HCT116 (cell line): ENCODE measurements at regions not wholly inside any gene's neighbourhood (a gene's known extent, or its start where the extent isn't known, plus 50 kb on each side); places are given as distances from the start of the nearest gene placed in this dataset.

Source experiments
- ATAC-seq: fragments of 200-7000 bp; cut with Tn5 transposase; 2 replicates; pipeline ENCODE4 v1.9.1; 2020; ENCODE audit warnings: mild to moderate bottlenecking, moderate library complexity
- BruUV-seq: library from RNA; stranded (reverse); fragments of 400-500 nt; replicated peaks from 2 replicates; lab custom pipeline; 2021; lab: Mats Ljungman, UMichigan
- CTCF ChIA-PET: fragments of 300-600 bp; sonication (Branson Sonifier 250); formaldehyde crosslinking; loops from one replicate; lab custom pipeline; 2021; ENCODE audit warnings: antibody characterized with exemption; lab: Charles Lee
- POLR2A ChIA-PET: fragments of 300-600, 350-600 bp; sonication (Branson Sonifier 250); formaldehyde crosslinking; loops from one replicate; lab custom pipeline; 2021; ENCODE audit warnings: antibody characterized with exemption; lab: Charles Lee
- RAD21 ChIA-PET, 2 experiments: fragments of 300-600 bp; sonication (Branson Sonifier 250); formaldehyde crosslinking; loops; one replicate each; lab custom pipeline; 2023; ENCODE audit warnings: low total read pairs in 2 of 2; ENCODE audit not compliant: uncharacterized antibody in 2 of 2, unreplicated experiment in 2 of 2, low non-redundant PET in 1 of 2; lab: Charles Lee
- DNase-seq: peaks from one replicate; pipeline ENCODE4 v3.0.0-alpha.2; 2010; ENCODE audit warnings: low read depth, low spot score
- H2AFZ ChIP-seq: fragments of 200-600 bp; shearing (Covaris generic), sonication (generic); 2 replicates; pipeline ENCODE4 v1.6.1; 2017; ENCODE audit warnings: low read depth, mixed run types, mixed read lengths, antibody characterized with exemption, low read length; ENCODE audit not compliant: poor library complexity, severe bottlenecking
- H3K27ac ChIP-seq: 2 replicates; pipeline ENCODE4 v1.5.1; 2012; ENCODE audit warnings: low read depth, low read length
- H3K27me3 ChIP-seq: fragments of 200-600 bp; sonication (generic); 2 replicates; pipeline ENCODE4 v1.6.1; 2016; ENCODE audit warnings: mixed run types, low read length, mixed read lengths; ENCODE audit not compliant: insufficient read depth
- H3K36me3 ChIP-seq, 2 experiments: fragments of 200-500 bp in 1 of 2; fragments of 200-600 bp in 1 of 2; sonication (Bioruptor generic) in 1 of 2; sonication (generic) in 1 of 2; 2 replicates each; pipeline versions ENCODE4 v1.5.1 to v1.6.1; 2014 to 2016; ENCODE audit warnings: low read length in 2 of 2, inconsistent platforms in 1 of 2, mixed read lengths in 1 of 2, mixed run types in 1 of 2; ENCODE audit not compliant: insufficient read depth in 2 of 2, control insufficient read depth in 1 of 2
- H3K4me1 ChIP-seq, 2 experiments: fragments of 200-600 bp in 1 of 2; sonication (generic) in 1 of 2; 2 replicates each; pipeline versions ENCODE4 v1.5.1 to v1.6.1; 2012 to 2017; ENCODE audit warnings: low read length in 2 of 2, inconsistent platforms in 1 of 2, mild to moderate bottlenecking in 1 of 2, mixed read lengths in 1 of 2, mixed run types in 1 of 2, moderate library complexity in 1 of 2; ENCODE audit not compliant: insufficient read depth in 2 of 2, control insufficient read depth in 1 of 2
- H3K4me2 ChIP-seq: fragments of 200-600 bp; sonication (generic); 2 replicates; pipeline ENCODE4 v1.6.1; 2017; ENCODE audit warnings: mixed run types, low read length, mixed read lengths
- H3K4me3 ChIP-seq, 2 experiments: fragments of 200-600 bp in 1 of 2; sonication (generic) in 1 of 2; replicated peaks in 1 of 2; 2 replicates each; pipeline ENCODE4 v1.5.1; 2011 to 2016; ENCODE audit warnings: low read length in 2 of 2, control low read depth in 1 of 2, low read depth in 1 of 2, mild to moderate bottlenecking in 1 of 2, mixed read lengths in 1 of 2, mixed run types in 1 of 2
- H3K79me2 ChIP-seq: fragments of 200-600 bp; sonication (generic); 2 replicates; pipeline ENCODE4 v1.6.1; 2017; ENCODE audit warnings: mild to moderate bottlenecking, mixed run types, low read length, moderate library complexity, mixed read lengths; ENCODE audit not compliant: insufficient read depth
- H3K9ac ChIP-seq: fragments of 200-600 bp; sonication (generic); 2 replicates; pipeline ENCODE4 v1.6.1; 2016; ENCODE audit warnings: low read length, mixed read lengths
- H3K9me2 ChIP-seq: fragments of 200-600 bp; sonication (generic), shearing (Covaris generic); 2 replicates; pipeline ENCODE4 v1.6.1; 2017; ENCODE audit warnings: mixed run types, mild to moderate bottlenecking, moderate library complexity; ENCODE audit not compliant: insufficient read depth
- H3K9me3 ChIP-seq, 2 experiments: fragments of 200-500 bp in 1 of 2; fragments of 200-600 bp in 1 of 2; sonication (Bioruptor generic) in 1 of 2; sonication (generic) in 1 of 2; 2 replicates each; pipeline ENCODE4 v1.6.1; 2014 to 2017; ENCODE audit warnings: low read length in 2 of 2, mixed read lengths in 2 of 2, inconsistent platforms in 1 of 2, low read depth in 1 of 2, mild to moderate bottlenecking in 1 of 2, mixed run types in 1 of 2, moderate library complexity in 1 of 2; ENCODE audit not compliant: control insufficient read depth in 1 of 2, insufficient read depth in 1 of 2
- H4K20me1 ChIP-seq: fragments of 200-600 bp; sonication (generic), shearing (Covaris generic); 2 replicates; pipeline ENCODE4 v1.6.1; 2017; ENCODE audit warnings: mixed run types, mild to moderate bottlenecking, moderate library complexity; ENCODE audit not compliant: insufficient read depth
- ELF1 ChIP-seq: IDR thresholded peaks from 2 replicates; pipeline ENCODE4 v1.6.1; 2012; ENCODE audit warnings: low read depth, borderline replicate concordance
- JUND ChIP-seq: IDR thresholded peaks from 2 replicates; pipeline ENCODE4 v1.6.1; 2012
- POLR2A ChIP-seq: IDR thresholded peaks from 2 replicates; pipeline ENCODE4 v1.7.0; 2011; ENCODE audit warnings: borderline replicate concordance; ENCODE audit not compliant: insufficient read depth, insufficient read length; ENCODE audit errors: extremely low read depth
- SIN3A ChIP-seq: IDR thresholded peaks from 2 replicates; pipeline ENCODE4 v1.6.1; 2012; ENCODE audit warnings: low read depth
- YY1 ChIP-seq: IDR thresholded peaks from 2 replicates; pipeline ENCODE4 v1.6.1; 2011; ENCODE audit warnings: low read length, low read depth, moderate library complexity, mild to moderate bottlenecking; ENCODE audit not compliant: insufficient replicate concordance; ENCODE audit errors: extremely low read depth
- intact Hi-C: fragments of 100-400 bp; cut with micrococcal nuclease; formaldehyde crosslinking; loops from 2 replicates; pipeline ENCODE4 v1.10.0; 2022
- TF ChIP-seq, protein P1 (sequence below): IDR thresholded peaks from 2 replicates; pipeline ENCODE4 v1.6.1; 2011; ENCODE audit warnings: mild to moderate bottlenecking, low read length, moderate library complexity; ENCODE audit not compliant: insufficient replicate concordance; ENCODE audit errors: extremely low read depth
- TF ChIP-seq, protein P2 (sequence below), 3 experiments: fragments of 200-600 bp in 1 of 3; sonication (generic) in 1 of 3; IDR thresholded peaks in 2 of 3; conservative IDR thresholded peaks in 1 of 3; 2 replicates each; pipeline ENCODE4 v1.5.1; 2012 to 2017; ENCODE audit warnings: low read depth in 2 of 3, low read length in 2 of 3, antibody characterized with exemption in 1 of 3, borderline replicate concordance in 1 of 3, control low read depth in 1 of 3, mild to moderate bottlenecking in 1 of 3, mixed read lengths in 1 of 3, mixed run types in 1 of 3, moderate library complexity in 1 of 3; ENCODE audit not compliant: insufficient read depth in 1 of 3
- TF ChIP-seq, protein P3 (sequence below): IDR thresholded peaks from 2 replicates; pipeline ENCODE4 v1.6.1; 2012; ENCODE audit warnings: low read depth
- TF ChIP-seq, protein P4 (sequence below): IDR thresholded peaks from 2 replicates; pipeline ENCODE4 v1.6.1; 2012

DNA sequence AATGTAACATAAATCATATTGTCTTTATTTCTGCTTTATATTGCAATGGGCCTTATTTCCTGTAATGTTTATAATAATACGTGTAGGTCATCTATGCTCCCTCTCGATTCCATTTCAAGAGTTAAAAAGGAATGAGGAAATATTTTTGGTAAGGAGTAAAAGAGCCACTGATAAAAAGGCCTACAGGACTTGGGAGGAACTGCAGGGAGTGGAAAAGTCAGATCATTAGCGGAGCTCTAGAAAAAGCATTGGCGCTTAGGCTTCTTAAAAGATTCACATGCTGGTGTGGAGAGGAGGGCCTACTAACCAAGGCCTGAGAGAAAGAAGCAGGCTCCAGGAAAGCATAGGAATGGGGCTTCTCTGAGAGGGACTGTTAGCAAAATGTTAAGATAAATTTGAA is 82.9 kb upstream of the PNPLA4 start:
- no TSS peak for BruUV-seq
- intact Hi-C loops = no loop called here
- Histone ChIP-seq H3K27me3 (no peaks in the 10 kb centered on the region), H3K9me2 (no peaks in the 10 kb centered on the region), H3K9me3 (no peaks in the 10 kb centered on the region), H4K20me1 (no peaks in the 10 kb centered on the region), H3K27ac (no peak overlapping the region), H3K36me3 (no peaks in the 10 kb centered on the region), H3K4me3 (no peak overlapping the region), H3K9ac (no peak overlapping the region), H2AFZ (no peak overlapping the region), H3K4me1 (no peaks in the 10 kb centered on the region), H3K79me2 (no peaks in the 10 kb centered on the region), H3K4me2 (no peak overlapping the region)
- CTCF ChIA-PET = no interaction called here
- ATAC-seq (no peak), DNase-seq (no peak)
- TF ChIP-seq, protein P1, sequence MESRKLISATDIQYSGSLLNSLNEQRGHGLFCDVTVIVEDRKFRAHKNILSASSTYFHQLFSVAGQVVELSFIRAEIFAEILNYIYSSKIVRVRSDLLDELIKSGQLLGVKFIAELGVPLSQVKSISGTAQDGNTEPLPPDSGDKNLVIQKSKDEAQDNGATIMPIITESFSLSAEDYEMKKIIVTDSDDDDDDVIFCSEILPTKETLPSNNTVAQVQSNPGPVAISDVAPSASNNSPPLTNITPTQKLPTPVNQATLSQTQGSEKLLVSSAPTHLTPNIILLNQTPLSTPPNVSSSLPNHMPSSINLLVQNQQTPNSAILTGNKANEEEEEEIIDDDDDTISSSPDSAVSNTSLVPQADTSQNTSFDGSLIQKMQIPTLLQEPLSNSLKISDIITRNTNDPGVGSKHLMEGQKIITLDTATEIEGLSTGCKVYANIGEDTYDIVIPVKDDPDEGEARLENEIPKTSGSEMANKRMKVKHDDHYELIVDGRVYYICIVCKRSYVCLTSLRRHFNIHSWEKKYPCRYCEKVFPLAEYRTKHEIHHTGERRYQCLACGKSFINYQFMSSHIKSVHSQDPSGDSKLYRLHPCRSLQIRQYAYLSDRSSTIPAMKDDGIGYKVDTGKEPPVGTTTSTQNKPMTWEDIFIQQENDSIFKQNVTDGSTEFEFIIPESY = no peak
- TF ChIP-seq, protein P2, sequence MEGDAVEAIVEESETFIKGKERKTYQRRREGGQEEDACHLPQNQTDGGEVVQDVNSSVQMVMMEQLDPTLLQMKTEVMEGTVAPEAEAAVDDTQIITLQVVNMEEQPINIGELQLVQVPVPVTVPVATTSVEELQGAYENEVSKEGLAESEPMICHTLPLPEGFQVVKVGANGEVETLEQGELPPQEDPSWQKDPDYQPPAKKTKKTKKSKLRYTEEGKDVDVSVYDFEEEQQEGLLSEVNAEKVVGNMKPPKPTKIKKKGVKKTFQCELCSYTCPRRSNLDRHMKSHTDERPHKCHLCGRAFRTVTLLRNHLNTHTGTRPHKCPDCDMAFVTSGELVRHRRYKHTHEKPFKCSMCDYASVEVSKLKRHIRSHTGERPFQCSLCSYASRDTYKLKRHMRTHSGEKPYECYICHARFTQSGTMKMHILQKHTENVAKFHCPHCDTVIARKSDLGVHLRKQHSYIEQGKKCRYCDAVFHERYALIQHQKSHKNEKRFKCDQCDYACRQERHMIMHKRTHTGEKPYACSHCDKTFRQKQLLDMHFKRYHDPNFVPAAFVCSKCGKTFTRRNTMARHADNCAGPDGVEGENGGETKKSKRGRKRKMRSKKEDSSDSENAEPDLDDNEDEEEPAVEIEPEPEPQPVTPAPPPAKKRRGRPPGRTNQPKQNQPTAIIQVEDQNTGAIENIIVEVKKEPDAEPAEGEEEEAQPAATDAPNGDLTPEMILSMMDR (IDR thresholded peaks at IDR 0.05 in 2 of 3, conservative IDR thresholded peaks at IDR 0.05 in 1 of 3; ENCODE audit: borderline replicate concordance in 1 of 3, insufficient read depth in 1 of 3, low read depth in 2 of 3, low read length in 2 of 3) = peak in 2 of 3 experiments; percentile 13 to 14; a peak in 1 of 6 replicates
- TF ChIP-seq JUND (no peak), YY1 (no peak), SIN3A (no peak), ELF1 (no peak), POLR2A (no peak)
- TF ChIP-seq, protein P3, sequence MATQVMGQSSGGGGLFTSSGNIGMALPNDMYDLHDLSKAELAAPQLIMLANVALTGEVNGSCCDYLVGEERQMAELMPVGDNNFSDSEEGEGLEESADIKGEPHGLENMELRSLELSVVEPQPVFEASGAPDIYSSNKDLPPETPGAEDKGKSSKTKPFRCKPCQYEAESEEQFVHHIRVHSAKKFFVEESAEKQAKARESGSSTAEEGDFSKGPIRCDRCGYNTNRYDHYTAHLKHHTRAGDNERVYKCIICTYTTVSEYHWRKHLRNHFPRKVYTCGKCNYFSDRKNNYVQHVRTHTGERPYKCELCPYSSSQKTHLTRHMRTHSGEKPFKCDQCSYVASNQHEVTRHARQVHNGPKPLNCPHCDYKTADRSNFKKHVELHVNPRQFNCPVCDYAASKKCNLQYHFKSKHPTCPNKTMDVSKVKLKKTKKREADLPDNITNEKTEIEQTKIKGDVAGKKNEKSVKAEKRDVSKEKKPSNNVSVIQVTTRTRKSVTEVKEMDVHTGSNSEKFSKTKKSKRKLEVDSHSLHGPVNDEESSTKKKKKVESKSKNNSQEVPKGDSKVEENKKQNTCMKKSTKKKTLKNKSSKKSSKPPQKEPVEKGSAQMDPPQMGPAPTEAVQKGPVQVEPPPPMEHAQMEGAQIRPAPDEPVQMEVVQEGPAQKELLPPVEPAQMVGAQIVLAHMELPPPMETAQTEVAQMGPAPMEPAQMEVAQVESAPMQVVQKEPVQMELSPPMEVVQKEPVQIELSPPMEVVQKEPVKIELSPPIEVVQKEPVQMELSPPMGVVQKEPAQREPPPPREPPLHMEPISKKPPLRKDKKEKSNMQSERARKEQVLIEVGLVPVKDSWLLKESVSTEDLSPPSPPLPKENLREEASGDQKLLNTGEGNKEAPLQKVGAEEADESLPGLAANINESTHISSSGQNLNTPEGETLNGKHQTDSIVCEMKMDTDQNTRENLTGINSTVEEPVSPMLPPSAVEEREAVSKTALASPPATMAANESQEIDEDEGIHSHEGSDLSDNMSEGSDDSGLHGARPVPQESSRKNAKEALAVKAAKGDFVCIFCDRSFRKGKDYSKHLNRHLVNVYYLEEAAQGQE = no peak
- TF ChIP-seq, protein P4, sequence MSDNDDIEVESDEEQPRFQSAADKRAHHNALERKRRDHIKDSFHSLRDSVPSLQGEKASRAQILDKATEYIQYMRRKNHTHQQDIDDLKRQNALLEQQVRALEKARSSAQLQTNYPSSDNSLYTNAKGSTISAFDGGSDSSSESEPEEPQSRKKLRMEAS = no peak
- POLR2A ChIA-PET = no interaction called here
- RAD21 ChIA-PET = no interaction called here
